GM10248 (cell line): ENCODE measurements at regions not wholly inside any gene's neighbourhood (a gene's known extent, or its start where the extent isn't known, plus 50 kb on each side); places are given as distances from the start of the nearest gene placed in this dataset.

Source experiments
- CTCF ChIA-PET: fragments of 300-600 bp; sonication (Branson Sonifier 250); formaldehyde crosslinking; extraction: SDS; loops from one replicate; lab custom pipeline; 2021; ENCODE audit warnings: antibody characterized with exemption; lab: Yijun Ruan, JAX
- POLR2A ChIA-PET: fragments of 350-650 bp; sonication (Branson Sonifier 250); formaldehyde crosslinking; extraction: SDS; loops from one replicate; lab custom pipeline; 2020; ENCODE audit warnings: antibody characterized with exemption; lab: Yijun Ruan, JAX
- DNase-seq: peaks from one replicate; pipeline ENCODE4 v3.0.0; 2012; ENCODE audit errors: extremely low spot score
- CTCF ChIP-seq: IDR thresholded peaks from 2 replicates; pipeline ENCODE4 v1.5.1; 2012; ENCODE audit warnings: mild to moderate bottlenecking, low read depth; ENCODE audit errors: extremely low read depth, missing control alignments, control extremely low read depth

- CTCF ChIA-PET, result no interaction called here
- TF ChIP-seq CTCF, result no peak
- POLR2A ChIA-PET, result no interaction called here
- DNase-seq, result no peak
Measured at GRCh38 chr1:227432181-227432535, 113.9 kb upstream of the CDC42BPA start.

- CTCF ChIA-PET, result interaction anchor here (1.2 kb wide), 1 partner anchor 15 kb away, joined by 3 read pairs; no protein-coding TSS in a partner anchor
- DNase-seq, result no peak
- TF ChIP-seq CTCF, result no peak
- POLR2A ChIA-PET, result no interaction called here
Measured at GRCh38 chr1:227429447-227430359, 111.4 kb upstream of the CDC42BPA start.

GRCh38 chr1:227428803-227429202 is 110.5 kb upstream of the CDC42BPA start:
- no peak for TF ChIP-seq CTCF
- no peak for DNase-seq
- POLR2A ChIA-PET, result no interaction called here
- CTCF ChIA-PET, result interaction anchor here (1.2 kb wide), 1 partner anchor 16 kb away, joined by 3 read pairs; no protein-coding TSS in a partner anchor

GRCh38 chr1:227427411-227427810 is 109.1 kb upstream of the CDC42BPA start:
- CTCF ChIA-PET, result interaction anchor here (1.1 kb wide), 1 partner anchor 19 kb away, joined by 4 read pairs; no protein-coding TSS in a partner anchor
- POLR2A ChIA-PET, result interaction anchor here (0.6 kb wide), 1 partner anchor 26 kb away, joined by 3 read pairs; no protein-coding TSS in a partner anchor
- DNase-seq, result no peak
- TF ChIP-seq CTCF, result no peak

- CTCF ChIA-PET, result no interaction called here
- POLR2A ChIA-PET, result no interaction called here
- TF ChIP-seq CTCF, result no peak
- no peak for DNase-seq
Measured at GRCh38 chr1:227424953-227425352, 106.7 kb upstream of the CDC42BPA start.

GRCh38 chr1:227424159-227424680 is 105.9 kb upstream of the CDC42BPA start:
- POLR2A ChIA-PET, result no interaction called here
- CTCF ChIA-PET, result no interaction called here
- no peak for DNase-seq
- no peak for TF ChIP-seq CTCF
